ENCODE measurements at regions not wholly inside any gene's neighbourhood (a gene's known extent, or its start where the extent isn't known, plus 50 kb on each side); places are given as distances from the start of the nearest gene placed in this dataset.

- H3K27ac ChIP-seq (ENCODE audit: low read depth, low read length) = no peak overlapping the region
- no peaks in the 10 kb centered on the region for H3K4me1 ChIP-seq (ENCODE audit: insufficient read depth, low read length)
- no peaks in the 10 kb centered on the region for H3K9me3 ChIP-seq (ENCODE audit: insufficient read depth, low read depth, low read length)
- H3K9ac ChIP-seq (ENCODE audit: low read depth, low read length) = no peak overlapping the region
- no peak overlapping the region for H3K4me3 ChIP-seq (ENCODE audit: low read length)
- WGBS = 91% methylated on average over 4 of the region's 4 CpGs
- no peaks in the 10 kb centered on the region for H3K27me3 ChIP-seq (ENCODE audit: insufficient read depth, low read length)
- no peaks in the 10 kb centered on the region for H3K36me3 ChIP-seq (ENCODE audit: insufficient read depth, low read length)
Measured at GRCh38 chr5:56746553-56747339, 68.6 kb upstream of the MAP3K1 start.

GRCh38 chr5:56745864-56746263 lies 69.5 kb upstream of the MAP3K1 start:
- H3K27me3 ChIP-seq (ENCODE audit: insufficient read depth, low read length) = no peaks in the 10 kb centered on the region
- no peaks in the 10 kb centered on the region for H3K36me3 ChIP-seq (ENCODE audit: insufficient read depth, low read length)
- H3K27ac ChIP-seq (ENCODE audit: low read depth, low read length) = no peak overlapping the region
- no peak overlapping the region for H3K4me3 ChIP-seq (ENCODE audit: low read length)
- H3K4me1 ChIP-seq (ENCODE audit: insufficient read depth, low read length) = no peaks in the 10 kb centered on the region
- H3K9me3 ChIP-seq (ENCODE audit: insufficient read depth, low read depth, low read length) = no peaks in the 10 kb centered on the region
- whole genome bisulfite sequencing = 96% methylated on average over 5 of the region's 6 CpGs
- H3K9ac ChIP-seq (ENCODE audit: low read depth, low read length) = no peak overlapping the region

- Histone ChIP-seq H3K4me1 (ENCODE audit: insufficient read depth, low read length) (no peaks in the 10 kb centered on the region), H3K36me3 (ENCODE audit: insufficient read depth, low read length) (no peaks in the 10 kb centered on the region), H3K4me3 (ENCODE audit: low read length) (no peak overlapping the region), H3K27me3 (ENCODE audit: insufficient read depth, low read length) (no peaks in the 10 kb centered on the region), H3K9me3 (ENCODE audit: insufficient read depth, low read depth, low read length) (no peaks in the 10 kb centered on the region), H3K9ac (ENCODE audit: low read depth, low read length) (no peak overlapping the region), H3K27ac (ENCODE audit: low read depth, low read length) (no peak overlapping the region)
- 90% methylated on average over 4 of the region's 4 CpGs for WGBS
Measured at GRCh38 chr5:56740868-56741267, 74.5 kb upstream of the MAP3K1 start.

GRCh38 chr5:56739990-56740389 lies 75.4 kb upstream of the MAP3K1 start:
- Histone ChIP-seq H3K36me3 (ENCODE audit: insufficient read depth, low read length) (no peaks in the 10 kb centered on the region), H3K27ac (ENCODE audit: low read depth, low read length) (no peak overlapping the region), H3K9ac (ENCODE audit: low read depth, low read length) (no peak overlapping the region), H3K4me3 (ENCODE audit: low read length) (no peak overlapping the region), H3K9me3 (ENCODE audit: insufficient read depth, low read depth, low read length) (no peaks in the 10 kb centered on the region), H3K27me3 (ENCODE audit: insufficient read depth, low read length) (no peaks in the 10 kb centered on the region), H3K4me1 (ENCODE audit: insufficient read depth, low read length) (peaks cover 4% of the 10 kb centered on the region; the same call in 1 of the 2 replicates)
- 92% methylated on average over 1 of the region's 1 CpG for WGBS

- Histone ChIP-seq H3K9me3 (ENCODE audit: insufficient read depth, low read depth, low read length) (no peaks in the 10 kb centered on the region), H3K9ac (ENCODE audit: low read depth, low read length) (no peak overlapping the region), H3K36me3 (ENCODE audit: insufficient read depth, low read length) (no peaks in the 10 kb centered on the region), H3K4me3 (ENCODE audit: low read length) (no peak overlapping the region), H3K27ac (ENCODE audit: low read depth, low read length) (no peak overlapping the region), H3K4me1 (ENCODE audit: insufficient read depth, low read length) (peaks cover 14% of the 10 kb centered on the region), H3K27me3 (ENCODE audit: insufficient read depth, low read length) (no peaks in the 10 kb centered on the region)
- 94% methylated on average over 6 of the region's 6 CpGs for WGBS
Measured at GRCh38 chr5:56737951-56738606, 77.3 kb upstream of the MAP3K1 start.

GRCh38 chr5:56737002-56737621 lies 78.2 kb upstream of the MAP3K1 start:
- H3K27me3 ChIP-seq (ENCODE audit: insufficient read depth, low read length) = no peaks in the 10 kb centered on the region
- H3K9me3 ChIP-seq (ENCODE audit: insufficient read depth, low read depth, low read length) = no peaks in the 10 kb centered on the region
- no peak overlapping the region for H3K9ac ChIP-seq (ENCODE audit: low read depth, low read length)
- WGBS = 96% methylated on average over 4 of the region's 5 CpGs
- H3K4me3 ChIP-seq (ENCODE audit: low read length) = no peak overlapping the region
- H3K27ac ChIP-seq (ENCODE audit: low read depth, low read length) = no peak overlapping the region
- H3K36me3 ChIP-seq (ENCODE audit: insufficient read depth, low read length) = no peaks in the 10 kb centered on the region
- H3K4me1 ChIP-seq (ENCODE audit: insufficient read depth, low read length) = peaks cover 19% of the 10 kb centered on the region

- Histone ChIP-seq H3K27ac (ENCODE audit: low read depth, low read length) (no peak overlapping the region), H3K4me1 (ENCODE audit: insufficient read depth, low read length) (peaks cover 19% of the 10 kb centered on the region)
- WGBS = 95% methylated on average over 8 of the region's 9 CpGs
Measured at GRCh38 chr5:56735849-56736641, 79.3 kb upstream of the MAP3K1 start.

GRCh38 chr5:56734091-56734694 lies 81.2 kb upstream of the MAP3K1 start:
- Histone ChIP-seq H3K9ac (ENCODE audit: low read depth, low read length) (no peak overlapping the region), H3K4me1 (ENCODE audit: insufficient read depth, low read length) (peaks cover 19% of the 10 kb centered on the region), H3K36me3 (ENCODE audit: insufficient read depth, low read length) (no peaks in the 10 kb centered on the region), H3K27me3 (ENCODE audit: insufficient read depth, low read length) (no peaks in the 10 kb centered on the region), H3K4me3 (ENCODE audit: low read length) (no peak overlapping the region), H3K27ac (ENCODE audit: low read depth, low read length) (no peak overlapping the region), H3K9me3 (ENCODE audit: insufficient read depth, low read depth, low read length) (no peaks in the 10 kb centered on the region)
- WGBS = 77% methylated on average over 2 of the region's 2 CpGs

More at GRCh38 chr5:56735849-56736641, 79.3 kb upstream of the MAP3K1 start:
- H3K27me3 ChIP-seq (ENCODE audit: insufficient read depth, low read length) = no peaks in the 10 kb centered on the region
- H3K4me3 ChIP-seq (ENCODE audit: low read length) = no peak overlapping the region
- no peaks in the 10 kb centered on the region for H3K36me3 ChIP-seq (ENCODE audit: insufficient read depth, low read length)
- H3K9me3 ChIP-seq (ENCODE audit: insufficient read depth, low read depth, low read length) = no peaks in the 10 kb centered on the region
- no peak overlapping the region for H3K9ac ChIP-seq (ENCODE audit: low read depth, low read length)

GRCh38 chr5:56733580-56733979 lies 81.8 kb upstream of the MAP3K1 start:
- 95% methylated on average over 4 of the region's 4 CpGs for whole genome bisulfite sequencing
- H3K9me3 ChIP-seq (ENCODE audit: insufficient read depth, low read depth, low read length) = no peaks in the 10 kb centered on the region
- no peak overlapping the region for H3K27ac ChIP-seq (ENCODE audit: low read depth, low read length)
- no peaks in the 10 kb centered on the region for H3K36me3 ChIP-seq (ENCODE audit: insufficient read depth, low read length)
- H3K27me3 ChIP-seq (ENCODE audit: insufficient read depth, low read length) = no peaks in the 10 kb centered on the region
- H3K4me3 ChIP-seq (ENCODE audit: low read length) = no peak overlapping the region
- H3K4me1 ChIP-seq (ENCODE audit: insufficient read depth, low read length) = peaks cover 19% of the 10 kb centered on the region
- H3K9ac ChIP-seq (ENCODE audit: low read depth, low read length) = no peak overlapping the region

GRCh38 chr5:56732121-56732520 lies 83.2 kb upstream of the MAP3K1 start:
- H3K9me3 ChIP-seq (ENCODE audit: insufficient read depth, low read depth, low read length) = no peaks in the 10 kb centered on the region
- peaks cover 19% of the 10 kb centered on the region for H3K4me1 ChIP-seq (ENCODE audit: insufficient read depth, low read length)
- H3K36me3 ChIP-seq (ENCODE audit: insufficient read depth, low read length) = no peaks in the 10 kb centered on the region
- H3K9ac ChIP-seq (ENCODE audit: low read depth, low read length) = no peak overlapping the region
- H3K27ac ChIP-seq (ENCODE audit: low read depth, low read length) = no peak overlapping the region
- H3K4me3 ChIP-seq (ENCODE audit: low read length) = no peak overlapping the region
- 48% methylated on average over 6 of the region's 6 CpGs for WGBS
- H3K27me3 ChIP-seq (ENCODE audit: insufficient read depth, low read length) = no peaks in the 10 kb centered on the region

Data from HUES64 (cell line).